ENCODE measurements at regions not wholly inside any gene's neighbourhood (a gene's known extent, or its start where the extent isn't known, plus 50 kb on each side); places are given as distances from the start of the nearest gene placed in this dataset.

- DNase-seq (ENCODE audit: low spot score in 2 of 2) = no peak
- Histone ChIP-seq H3K27me3 (ENCODE audit: low read depth) (peaks cover 9% of the 10 kb centered on the region), H3K36me3 (replicated peaks) (no peaks in the 10 kb centered on the region), H3K4me1 (no peaks in the 10 kb centered on the region), H3K9me3 (no peaks in the 10 kb centered on the region), H3K4me3 (no peak overlapping the region)
- in situ Hi-C loops (cut with MboI; ENCODE audit: low sequenced_read_pairs) = no loop called here
These were observed 87.4 kb upstream of the HK2 start for GRCh38 chr2:74746480-74746879.

- Histone ChIP-seq H3K36me3 (replicated peaks) (no peaks in the 10 kb centered on the region), H3K9me3 (no peaks in the 10 kb centered on the region), H3K4me3 (no peak overlapping the region), H3K27me3 (ENCODE audit: low read depth) (peaks cover 9% of the 10 kb centered on the region), H3K4me1 (no peaks in the 10 kb centered on the region)
- no peak for DNase-seq (ENCODE audit: low spot score in 2 of 2)
- in situ Hi-C loops (cut with MboI; ENCODE audit: low sequenced_read_pairs) = no loop called here
These were observed 86.4 kb upstream of the HK2 start for GRCh38 chr2:74747411-74748080.

- no peak overlapping the region for H3K4me3 ChIP-seq
- no peaks in the 10 kb centered on the region for H3K9me3 ChIP-seq
- H3K36me3 ChIP-seq (replicated peaks) = no peaks in the 10 kb centered on the region
- H3K4me1 ChIP-seq = no peaks in the 10 kb centered on the region
- peaks cover 9% of the 10 kb centered on the region for H3K27me3 ChIP-seq (ENCODE audit: low read depth)
- DNase-seq (ENCODE audit: low spot score in 2 of 2) = no peak
- in situ Hi-C loops (cut with MboI; ENCODE audit: low sequenced_read_pairs) = no loop called here
These were observed 85.3 kb upstream of the HK2 start for GRCh38 chr2:74748665-74749064.

GRCh38 chr2:74749432-74749831, 84.5 kb upstream of the HK2 start:
- H3K4me3 ChIP-seq = no peak overlapping the region
- no peaks in the 10 kb centered on the region for H3K4me1 ChIP-seq
- in situ Hi-C loops (cut with MboI; ENCODE audit: low sequenced_read_pairs) = no loop called here
- H3K27me3 ChIP-seq (ENCODE audit: low read depth) = peaks cover 9% of the 10 kb centered on the region
- no peaks in the 10 kb centered on the region for H3K36me3 ChIP-seq (replicated peaks)
- H3K9me3 ChIP-seq = no peaks in the 10 kb centered on the region
- DNase-seq (ENCODE audit: low spot score in 2 of 2) = no peak

- H3K27me3 ChIP-seq (ENCODE audit: low read depth) = peaks cover 9% of the 10 kb centered on the region
- no peak overlapping the region for H3K4me3 ChIP-seq
- no peak for DNase-seq (ENCODE audit: low spot score in 2 of 2)
- H3K4me1 ChIP-seq = no peaks in the 10 kb centered on the region
- no peaks in the 10 kb centered on the region for H3K9me3 ChIP-seq
- in situ Hi-C loops (cut with MboI; ENCODE audit: low sequenced_read_pairs) = no loop called here
- H3K36me3 ChIP-seq (replicated peaks) = no peaks in the 10 kb centered on the region
These were observed 81.7 kb upstream of the HK2 start for GRCh38 chr2:74751981-74752851.

- Histone ChIP-seq H3K27me3 (ENCODE audit: low read depth) (no peaks in the 10 kb centered on the region; the same call in none of the 2 replicates), H3K36me3 (replicated peaks) (no peaks in the 10 kb centered on the region), H3K9me3 (no peaks in the 10 kb centered on the region), H3K4me3 (no peak overlapping the region), H3K4me1 (no peaks in the 10 kb centered on the region)
- in situ Hi-C loops (cut with MboI; ENCODE audit: low sequenced_read_pairs) = no loop called here
- no peak for DNase-seq (ENCODE audit: low spot score in 2 of 2)
These were observed 78.5 kb upstream of the HK2 start for GRCh38 chr2:74755386-74755785.

- in situ Hi-C loops (cut with MboI; ENCODE audit: low sequenced_read_pairs) = no loop called here
- Histone ChIP-seq H3K27me3 (ENCODE audit: low read depth) (no peaks in the 10 kb centered on the region; the same call in 1 of the 2 replicates), H3K4me1 (no peaks in the 10 kb centered on the region), H3K9me3 (no peaks in the 10 kb centered on the region), H3K36me3 (replicated peaks) (no peaks in the 10 kb centered on the region), H3K4me3 (no peak overlapping the region)
- DNase-seq (ENCODE audit: low spot score in 2 of 2) = no peak
These were observed 77.5 kb upstream of the HK2 start for GRCh38 chr2:74756356-74756890.

- no peak for DNase-seq (ENCODE audit: low spot score in 2 of 2)
- no peak overlapping the region for H3K4me3 ChIP-seq
- in situ Hi-C loops (cut with MboI; ENCODE audit: low sequenced_read_pairs) = no loop called here
- no peaks in the 10 kb centered on the region for H3K9me3 ChIP-seq
- H3K36me3 ChIP-seq (replicated peaks) = no peaks in the 10 kb centered on the region
- H3K4me1 ChIP-seq = no peaks in the 10 kb centered on the region
- H3K27me3 ChIP-seq (ENCODE audit: low read depth) = no peaks in the 10 kb centered on the region
These were observed 73.9 kb upstream of the HK2 start for GRCh38 chr2:74759986-74760385.

- no peak for DNase-seq (ENCODE audit: low spot score in 2 of 2)
- Histone ChIP-seq H3K4me3 (no peak overlapping the region), H3K36me3 (replicated peaks) (no peaks in the 10 kb centered on the region), H3K27me3 (ENCODE audit: low read depth) (no peaks in the 10 kb centered on the region), H3K9me3 (no peaks in the 10 kb centered on the region), H3K4me1 (no peaks in the 10 kb centered on the region)
- in situ Hi-C loops (cut with MboI; ENCODE audit: low sequenced_read_pairs) = no loop called here
These were observed 72.9 kb upstream of the HK2 start for GRCh38 chr2:74760875-74761630.

GRCh38 chr2:74762789-74763188, 71.1 kb upstream of the HK2 start:
- in situ Hi-C loops (cut with MboI; ENCODE audit: low sequenced_read_pairs) = no loop called here
- no peaks in the 10 kb centered on the region for H3K4me1 ChIP-seq
- no peak for DNase-seq (ENCODE audit: low spot score in 2 of 2)

GRCh38 chr2:74763962-74764428, 69.9 kb upstream of the HK2 start:
- no peak for DNase-seq (ENCODE audit: low spot score in 2 of 2)
- H3K27me3 ChIP-seq (ENCODE audit: low read depth) = no peaks in the 10 kb centered on the region
- H3K9me3 ChIP-seq = no peaks in the 10 kb centered on the region
- no peaks in the 10 kb centered on the region for H3K4me1 ChIP-seq
- no peak overlapping the region for H3K4me3 ChIP-seq
- H3K36me3 ChIP-seq (replicated peaks) = no peaks in the 10 kb centered on the region
- in situ Hi-C loops (cut with MboI; ENCODE audit: low sequenced_read_pairs) = no loop called here

More at GRCh38 chr2:74762789-74763188, 71.1 kb upstream of the HK2 start:
- H3K9me3 ChIP-seq = no peaks in the 10 kb centered on the region
- H3K27me3 ChIP-seq (ENCODE audit: low read depth) = no peaks in the 10 kb centered on the region
- H3K4me3 ChIP-seq = no peak overlapping the region
- no peaks in the 10 kb centered on the region for H3K36me3 ChIP-seq (replicated peaks)

GRCh38 chr2:74764429-74765272, 69.3 kb upstream of the HK2 start:
- in situ Hi-C loops (cut with MboI; ENCODE audit: low sequenced_read_pairs) = no loop called here
- Histone ChIP-seq H3K36me3 (replicated peaks) (no peaks in the 10 kb centered on the region), H3K4me3 (no peak overlapping the region), H3K9me3 (no peaks in the 10 kb centered on the region), H3K27me3 (ENCODE audit: low read depth) (no peaks in the 10 kb centered on the region), H3K4me1 (no peaks in the 10 kb centered on the region)
- DNase-seq (ENCODE audit: low spot score in 2 of 2) = no peak

- Histone ChIP-seq H3K27me3 (ENCODE audit: low read depth) (no peaks in the 10 kb centered on the region), H3K9me3 (no peaks in the 10 kb centered on the region), H3K36me3 (replicated peaks) (no peaks in the 10 kb centered on the region), H3K4me3 (no peak overlapping the region), H3K4me1 (no peaks in the 10 kb centered on the region)
- no peak for DNase-seq (ENCODE audit: low spot score in 2 of 2)
- in situ Hi-C loops (cut with MboI; ENCODE audit: low sequenced_read_pairs) = no loop called here
These were observed 67.1 kb upstream of the HK2 start for GRCh38 chr2:74766780-74767179.
